Fibroblast of gingiva (primary cell): ENCODE measurements at regions not wholly inside any gene's neighbourhood (a gene's known extent, or its start where the extent isn't known, plus 50 kb on each side); places are given as distances from the start of the nearest gene placed in this dataset.
A peak's percentile ranks its signal among the peaks of the same experiment; 100 is the strongest.
"Not testable (repeated sequence)": the region's sequence is repeated elsewhere in the genome, so short reads cannot be mapped to it uniquely, and the experiment has no call there.

Experiments used
- DNase-seq: peaks from one replicate; pipeline ENCODE4 v3.0.0-alpha.2; 2011; ENCODE audit warnings: low read depth

- no peak for DNase-seq
Measured at GRCh38 chr4:38383646-38384121, 280.3 kb upstream of the KLF3 start.

- no peak for DNase-seq
Measured at GRCh38 chr4:38385093-38386004, 278.6 kb upstream of the KLF3 start.

DNA sequence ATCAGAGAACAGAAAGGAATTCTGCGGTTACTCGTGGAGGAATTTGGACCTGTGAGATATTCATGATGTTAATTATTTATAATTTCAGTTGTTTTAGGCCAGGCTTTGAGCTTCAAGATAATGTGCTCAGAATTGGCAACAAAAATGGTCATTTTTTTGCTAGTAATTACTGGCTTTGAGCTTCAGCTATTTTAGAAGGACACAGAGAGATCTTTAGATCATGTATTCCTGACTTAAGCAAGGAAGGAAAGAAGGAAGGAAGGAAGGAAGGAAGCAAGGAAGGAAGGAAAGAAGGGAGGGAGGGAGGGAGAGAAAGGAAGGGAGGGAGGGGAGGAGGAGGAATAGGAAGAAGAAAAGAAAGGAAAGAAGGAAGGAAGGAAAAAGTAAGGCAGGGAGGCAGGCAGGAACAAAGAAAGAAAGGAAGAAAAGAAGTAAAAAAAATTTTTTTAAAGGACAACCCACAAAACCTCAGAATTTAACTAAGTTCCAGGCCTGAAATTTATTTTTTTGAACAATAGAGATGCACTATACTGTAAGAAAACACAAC is 277.9 kb upstream of the KLF3 start:
- no peak for DNase-seq

GRCh38 chr4:38386654-38387188 is 277.3 kb upstream of the KLF3 start:
- no peak for DNase-seq

- DNase-seq, result peak; percentile 50
Measured at GRCh38 chr4:38387348-38387747, 276.7 kb upstream of the KLF3 start.

- DNase-seq, result no peak
Measured at GRCh38 chr4:38387819-38388218, 276.2 kb upstream of the KLF3 start.

DNA sequence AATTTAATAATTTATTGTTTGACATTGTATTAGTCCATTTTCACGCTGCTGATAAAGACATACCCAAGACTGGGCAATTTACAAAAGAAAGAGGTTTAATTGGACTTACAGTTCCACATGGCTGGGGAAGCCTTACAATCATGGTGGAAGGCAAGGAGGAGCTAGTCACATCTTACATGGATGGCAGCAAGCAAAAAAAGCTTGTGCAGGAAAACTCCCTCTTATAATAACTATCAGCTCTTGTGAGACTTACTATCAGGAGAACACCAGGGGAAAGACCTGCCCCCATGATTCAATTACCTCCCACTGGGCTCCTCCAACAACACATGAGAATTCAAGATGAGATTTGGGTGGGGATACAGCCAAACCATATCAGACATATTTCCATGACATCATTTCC is 275.1 kb upstream of the KLF3 start:
- DNase-seq, result not testable (repeated sequence)

DNA sequence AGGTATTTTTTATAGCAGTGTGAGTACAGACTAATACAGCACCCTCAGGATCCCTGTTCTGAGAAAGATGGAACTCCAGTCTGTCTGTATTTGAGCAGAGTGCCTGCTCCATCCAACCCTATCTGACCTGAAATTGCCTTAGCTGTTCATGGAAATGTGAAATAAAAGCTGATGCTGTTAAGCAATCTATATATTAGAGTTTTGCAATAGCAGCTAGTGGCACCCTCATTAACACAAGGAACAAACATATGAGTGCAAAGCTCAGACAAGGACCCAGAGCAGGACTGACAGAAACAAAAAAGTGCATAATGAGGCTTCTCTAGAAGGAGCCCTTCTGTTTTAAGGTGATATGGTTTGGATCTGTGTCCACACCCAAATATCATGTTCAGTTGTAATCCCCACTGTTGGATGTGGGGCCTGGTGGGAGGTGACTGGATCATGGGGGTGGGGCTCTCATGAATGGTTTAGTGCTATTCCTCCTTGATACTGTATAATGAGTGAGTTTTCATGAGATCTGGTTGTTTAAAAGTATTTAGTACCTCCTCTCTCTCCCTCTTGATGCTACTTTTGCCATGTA is 272.9 kb upstream of the KLF3 start:
- no peak for DNase-seq

DNA sequence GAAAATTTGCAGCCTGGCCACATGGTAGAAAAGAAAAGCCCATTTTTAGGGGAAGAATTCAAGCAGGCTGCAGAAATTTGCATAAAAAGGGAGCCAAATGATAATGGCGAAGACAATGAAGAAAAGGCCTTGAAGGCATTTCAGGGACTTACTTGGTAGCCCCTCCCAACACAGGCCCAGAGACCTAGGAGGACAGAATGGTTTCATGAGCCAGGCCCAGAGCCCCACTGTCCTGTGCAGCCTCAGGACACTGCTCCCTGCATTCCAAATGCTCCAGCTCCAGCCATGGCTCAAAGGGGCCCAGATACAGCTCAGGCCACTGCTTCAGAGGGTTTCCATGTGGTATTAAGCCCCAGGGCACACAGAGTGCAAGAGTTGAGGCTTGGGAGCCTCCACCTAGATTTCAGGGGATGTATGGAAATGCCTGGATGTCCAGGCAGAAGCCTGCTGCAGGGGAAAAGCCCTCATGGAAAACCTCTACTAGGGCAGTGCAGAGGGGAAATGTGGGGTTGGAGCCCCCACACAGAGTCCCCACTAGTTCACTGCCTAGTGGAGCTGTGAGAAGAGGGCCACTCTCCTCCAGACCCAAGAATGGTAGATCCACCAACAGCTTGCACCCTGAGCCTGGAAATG is 271.7 kb upstream of the KLF3 start:
- no peak for DNase-seq

DNA sequence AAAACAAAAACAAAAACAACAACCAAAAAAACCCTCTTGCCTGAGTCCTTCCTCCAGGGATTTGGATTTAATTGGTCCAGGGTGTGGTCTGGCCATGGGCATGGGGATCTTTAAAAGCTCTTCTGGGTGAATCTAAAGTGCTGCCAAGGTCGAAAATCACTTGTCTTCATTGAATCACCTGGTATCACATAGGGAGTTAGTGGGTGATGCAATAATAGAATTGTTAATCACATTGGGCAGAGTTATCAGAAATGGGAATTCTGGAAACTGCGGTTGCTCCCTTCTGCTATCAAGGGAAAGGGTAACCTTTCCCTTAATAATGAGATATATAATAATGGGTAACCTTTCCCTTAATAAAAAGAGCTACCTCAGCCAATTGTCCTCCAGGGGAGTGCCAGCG is 267.9 kb upstream of the KLF3 start:
- no peak for DNase-seq

DNA sequence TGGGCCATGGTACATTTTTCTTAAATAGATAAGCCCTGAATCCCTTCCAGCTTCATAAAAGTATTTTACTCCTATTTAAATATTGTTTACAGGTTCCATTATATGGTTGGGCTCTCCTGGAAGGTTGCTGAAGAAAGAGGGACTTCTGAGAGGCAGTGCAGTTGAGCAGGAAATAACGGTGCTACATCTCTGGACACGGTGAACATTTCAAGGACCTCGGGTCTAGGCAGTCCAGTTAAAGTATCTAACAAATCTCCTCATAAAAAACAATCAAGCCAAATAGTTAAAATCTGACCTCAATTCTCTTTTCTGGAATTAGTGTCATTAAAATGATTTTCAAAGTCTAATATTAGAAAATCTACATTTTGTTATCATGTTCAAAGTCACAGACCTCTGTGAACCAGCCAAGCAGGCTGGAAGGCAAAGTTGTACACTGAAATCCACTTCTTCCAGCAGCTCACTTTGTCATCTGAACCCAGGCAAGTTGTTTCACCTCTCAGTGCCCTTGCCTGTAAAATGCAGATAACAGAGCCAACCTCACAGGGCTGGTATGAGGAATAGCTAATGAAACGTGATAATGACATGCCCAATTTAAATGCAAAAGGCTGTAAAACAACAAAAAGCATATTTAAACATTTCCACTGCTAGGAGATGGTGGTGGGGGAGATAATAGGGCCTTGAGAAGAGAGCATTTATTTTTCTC is 267.0 kb upstream of the KLF3 start:
- DNase-seq, result no peak

- no peak for DNase-seq
Measured at GRCh38 chr4:38400946-38401345, 263.1 kb upstream of the KLF3 start.

DNA sequence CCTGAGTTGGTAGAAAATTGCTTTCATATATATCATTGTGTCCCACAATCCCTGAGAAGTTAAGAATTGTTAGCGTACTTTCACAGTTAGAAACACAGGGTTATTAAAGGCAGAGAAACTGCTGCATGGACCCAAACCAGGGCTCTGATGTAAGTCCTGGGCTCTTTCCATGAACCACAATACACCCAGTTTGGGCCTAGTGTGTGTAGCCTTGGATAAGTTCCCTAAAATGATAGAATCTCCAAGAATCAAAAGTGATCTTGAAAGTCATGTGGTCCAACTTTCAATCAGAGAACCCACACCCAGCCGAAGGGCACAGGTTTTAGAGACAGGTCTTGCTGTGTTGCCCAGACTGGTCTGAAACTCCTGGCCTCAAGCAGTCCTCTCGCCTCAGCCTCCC is 257.8 kb upstream of the KLF3 start:
- DNase-seq, result no peak

DNA sequence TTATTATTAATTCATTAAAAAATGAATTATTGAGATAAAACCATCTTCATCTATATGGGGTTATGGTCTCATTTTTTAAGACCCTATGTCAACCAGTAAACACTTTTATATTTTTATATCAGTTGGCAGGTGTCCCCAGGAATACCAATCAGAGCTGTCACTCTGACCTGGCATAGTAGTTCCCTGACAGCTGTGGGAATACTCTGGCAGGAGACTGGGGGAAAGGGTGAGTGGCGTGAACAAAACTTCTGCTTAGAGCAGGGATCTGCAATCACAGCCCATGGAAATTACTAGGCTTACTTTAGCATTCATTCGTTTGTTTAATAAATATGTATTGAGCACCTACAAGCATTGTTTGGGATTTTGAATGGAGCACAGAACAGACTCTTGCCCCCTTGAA is 254.1 kb upstream of the KLF3 start:
- no peak for DNase-seq

GRCh38 chr4:38411092-38411491 is 252.9 kb upstream of the KLF3 start:
- DNase-seq, result no peak

- no peak for DNase-seq
Measured at GRCh38 chr4:38411981-38412536, 251.9 kb upstream of the KLF3 start.

- no peak for DNase-seq
Measured at GRCh38 chr4:38413524-38414341, 250.3 kb upstream of the KLF3 start.

- DNase-seq, result no peak
Measured at GRCh38 chr4:38414410-38414809, 249.6 kb upstream of the KLF3 start.

DNA sequence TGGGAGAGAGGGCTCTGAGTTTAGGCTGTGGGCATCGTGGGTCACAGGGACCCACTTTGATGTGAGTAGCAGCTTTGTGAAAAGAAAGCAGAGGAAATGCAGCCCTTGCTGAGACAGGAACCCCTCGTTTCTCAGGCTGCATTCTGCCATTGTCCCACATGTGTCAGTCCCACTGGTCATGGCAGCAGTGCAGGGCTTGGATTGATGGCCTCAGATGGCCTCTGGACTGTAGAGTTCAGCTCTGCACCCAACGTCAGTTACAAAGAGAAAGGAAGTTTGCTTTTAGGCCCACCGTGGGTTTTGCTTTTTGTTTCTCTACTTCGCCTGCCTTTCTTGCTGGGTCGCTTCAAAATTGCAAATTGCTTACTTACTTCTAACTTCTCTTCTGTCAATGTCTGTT is 248.3 kb upstream of the KLF3 start:
- no peak for DNase-seq

- no peak for DNase-seq
Measured at GRCh38 chr4:38416450-38417014, 247.5 kb upstream of the KLF3 start.
